Thyroid gland (tissue), 4 donors: ENCODE measurements at regions not wholly inside any gene's neighbourhood (a gene's known extent, or its start where the extent isn't known, plus 50 kb on each side); places are given as distances from the start of the nearest gene placed in this dataset.

Experiments
- DNase-seq, 2 donors: peaks; one replicate each; pipeline ENCODE4 v3.0.0-alpha.2; 2019
- H3K27ac ChIP-seq, 3 donors: fragments of 200-600 bp; sonication (generic); 1 replicate in 2 of 3; 2 replicates in 1 of 3; pipeline ENCODE4 v1.5.1; 2016 to 2019; ENCODE audit warnings: mild to moderate bottlenecking in 1 of 3, moderate library complexity in 1 of 3
- H3K27me3 ChIP-seq: fragments of 200-600 bp; sonication (generic); one replicate; pipeline ENCODE4 v1.5.1; 2019
- H3K36me3 ChIP-seq, 2 donors: fragments of 200-600 bp; sonication (generic); one replicate each; pipeline ENCODE4 v1.5.1; 2016 to 2019
- H3K4me1 ChIP-seq, 2 donors: fragments of 200-600 bp; sonication (generic); one replicate each; pipeline ENCODE4 v1.5.1; 2017 to 2019
- H3K4me3 ChIP-seq, 3 donors: fragments of 200-600 bp; sonication (generic); replicated peaks in 1 of 3; 1 replicate in 2 of 3; 2 replicates in 1 of 3; pipeline ENCODE4 v1.5.1; 2016; ENCODE audit warnings: mild to moderate bottlenecking in 1 of 3
- H3K9me3 ChIP-seq: fragments of 200-600 bp; sonication (generic); one replicate; pipeline ENCODE4 v1.5.1; 2017
- CTCF ChIP-seq, 6 experiments: fragments of 200-600 bp in 3 of 6; fragments of 450-650 bp in 3 of 6; sonication (generic) in 3 of 6; IDR thresholded peaks; one replicate each; pipeline ENCODE4 v1.5.1; 2016 to 2019; ENCODE audit warnings: antibody characterized with exemption in 6 of 6, mild to moderate bottlenecking in 2 of 6, inconsistent platforms in 1 of 6, moderate library complexity in 1 of 6
- POLR2A ChIP-seq, 2 donors: fragments of 450-650 bp; IDR thresholded peaks; one replicate each; pipeline ENCODE4 v1.6.1; 2017; ENCODE audit warnings: antibody characterized with exemption in 2 of 2, mild to moderate bottlenecking in 2 of 2, moderate library complexity in 1 of 2
- WGBS, 2 donors: methylation state at CpG; one replicate each; pipeline ENCODE4 v1.1.5; 2017; 5-methylcytosine and 5-hydroxymethylcytosine counted together
- intact Hi-C: fragments of 100-400 bp; cut with DNase I; formaldehyde crosslinking; loops from one replicate; pipeline ENCODE4 v1.15.1; 2023

- Histone ChIP-seq H3K4me1 (no peaks in the 10 kb centered on the region), H3K27ac (no peak overlapping the region), H3K36me3 (no peaks in the 10 kb centered on the region), H3K27me3 (no peaks in the 10 kb centered on the region), H3K4me3 (no peak overlapping the region), H3K9me3 (no peaks in the 10 kb centered on the region)
- no peak for DNase-seq
- 90 to 91% methylated on average over 4 of the region's 4 CpGs for whole genome bisulfite sequencing, 2 donors
- intact Hi-C loops: no loop called here
- TF ChIP-seq CTCF (IDR thresholded peaks at IDR 0.05): no peak
- no peak for TF ChIP-seq POLR2A (IDR thresholded peaks at IDR 0.05)
Observed at GRCh38 chr11:112728716-112729115, 232.5 kb upstream of the NCAM1 start.

- Histone ChIP-seq H3K27ac (no peak overlapping the region), H3K27me3 (no peaks in the 10 kb centered on the region), H3K9me3 (no peaks in the 10 kb centered on the region), H3K4me3 (no peak overlapping the region), H3K36me3 (no peaks in the 10 kb centered on the region), H3K4me1 (no peaks in the 10 kb centered on the region)
- intact Hi-C loops: no loop called here
- WGBS, 2 donors: 47 to 55% methylated on average over 5 of the region's 5 CpGs
- no peak for DNase-seq
- TF ChIP-seq CTCF (IDR thresholded peaks at IDR 0.05): no peak
- no peak for TF ChIP-seq POLR2A (IDR thresholded peaks at IDR 0.05)
Observed at GRCh38 chr11:112730591-112730990, 230.6 kb upstream of the NCAM1 start.

GRCh38 chr11:112731538-112731937 lies 229.7 kb upstream of the NCAM1 start:
- Histone ChIP-seq H3K4me1 (no peaks in the 10 kb centered on the region), H3K27ac (no peak overlapping the region), H3K9me3 (no peaks in the 10 kb centered on the region), H3K36me3 (no peaks in the 10 kb centered on the region), H3K27me3 (no peaks in the 10 kb centered on the region), H3K4me3 (no peak overlapping the region)
- WGBS, 2 donors: 88 to 95% methylated on average over 2 of the region's 2 CpGs
- DNase-seq: no peak
- intact Hi-C loops: no loop called here
- TF ChIP-seq POLR2A (IDR thresholded peaks at IDR 0.05) (no peak), CTCF (IDR thresholded peaks at IDR 0.05) (no peak)

GRCh38 chr11:112732031-112732430 lies 229.2 kb upstream of the NCAM1 start:
- Histone ChIP-seq H3K4me1 (no peaks in the 10 kb centered on the region), H3K27ac (no peak overlapping the region), H3K27me3 (no peaks in the 10 kb centered on the region), H3K36me3 (no peaks in the 10 kb centered on the region), H3K4me3 (no peak overlapping the region), H3K9me3 (no peaks in the 10 kb centered on the region)
- WGBS, 2 donors: 65 to 83% methylated on average over 4 of the region's 4 CpGs
- no peak for DNase-seq
- intact Hi-C loops: no loop called here
- no peak for TF ChIP-seq POLR2A (IDR thresholded peaks at IDR 0.05)
- TF ChIP-seq CTCF (IDR thresholded peaks at IDR 0.05): no peak

- H3K9me3 ChIP-seq: no peaks in the 10 kb centered on the region
- H3K27me3 ChIP-seq: no peaks in the 10 kb centered on the region
- H3K4me1 ChIP-seq: no peaks in the 10 kb centered on the region
- no peak for TF ChIP-seq POLR2A (IDR thresholded peaks at IDR 0.05)
- TF ChIP-seq CTCF (IDR thresholded peaks at IDR 0.05): no peak
- H3K27ac ChIP-seq: no peak overlapping the region
- WGBS, 2 donors: 2 to 5% methylated on average over 3 of the region's 3 CpGs
- DNase-seq: peak; percentile 6 to 20
- intact Hi-C loops: no loop called here
- no peak overlapping the region for H3K4me3 ChIP-seq
- H3K36me3 ChIP-seq: no peaks in the 10 kb centered on the region
Observed at GRCh38 chr11:112734207-112734606, 227.0 kb upstream of the NCAM1 start.
